MV-4-11 (cell line): ENCODE measurements at regions not wholly inside any gene's neighbourhood (a gene's known extent, or its start where the extent isn't known, plus 50 kb on each side); places are given as distances from the start of the nearest gene placed in this dataset.

Experiments used
- DNase-seq: peaks from one replicate; lab custom pipeline; 2025; lab: John Stamatoyannopoulos, UW

DNA sequence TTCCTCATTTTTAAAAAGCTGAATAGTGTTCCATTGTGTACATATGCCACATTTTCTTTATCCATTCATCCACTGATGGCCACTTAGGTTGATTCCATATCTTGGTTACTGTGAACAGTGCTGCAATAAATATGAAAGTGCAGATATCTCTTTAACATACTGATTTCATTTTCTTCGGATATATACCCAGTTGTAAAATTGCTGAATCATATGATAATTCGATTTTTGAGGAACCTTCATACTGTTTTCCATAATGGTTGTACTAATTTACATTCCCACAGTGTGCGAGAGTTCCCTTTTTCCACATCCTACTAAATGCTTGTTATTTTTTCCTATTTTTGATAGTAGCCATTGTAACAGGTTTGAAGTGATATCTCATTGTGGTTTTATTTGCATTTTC is 263.2 kb downstream of the STK31 start:
- no peak for DNase-seq

DNA sequence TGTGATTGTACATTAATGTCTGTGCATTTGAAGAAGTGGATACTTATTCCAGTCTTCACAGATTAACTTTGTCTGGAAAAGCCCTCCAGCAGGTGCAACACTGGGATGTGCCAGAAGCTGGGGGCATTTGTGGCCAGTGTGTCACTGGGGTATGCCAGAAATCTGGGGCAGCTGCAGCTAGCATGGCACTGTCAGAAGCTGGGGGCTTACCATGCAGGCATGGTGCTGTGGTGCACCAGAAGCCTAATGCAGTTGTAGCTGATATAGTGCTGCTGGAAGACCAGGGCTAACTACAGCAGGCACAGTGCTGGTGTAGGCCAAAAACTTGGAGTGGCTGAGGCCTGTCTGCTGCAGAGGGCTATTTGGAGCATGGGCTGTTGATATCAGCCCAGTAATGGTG is 270.1 kb downstream of the STK31 start:
- no peak for DNase-seq

DNA sequence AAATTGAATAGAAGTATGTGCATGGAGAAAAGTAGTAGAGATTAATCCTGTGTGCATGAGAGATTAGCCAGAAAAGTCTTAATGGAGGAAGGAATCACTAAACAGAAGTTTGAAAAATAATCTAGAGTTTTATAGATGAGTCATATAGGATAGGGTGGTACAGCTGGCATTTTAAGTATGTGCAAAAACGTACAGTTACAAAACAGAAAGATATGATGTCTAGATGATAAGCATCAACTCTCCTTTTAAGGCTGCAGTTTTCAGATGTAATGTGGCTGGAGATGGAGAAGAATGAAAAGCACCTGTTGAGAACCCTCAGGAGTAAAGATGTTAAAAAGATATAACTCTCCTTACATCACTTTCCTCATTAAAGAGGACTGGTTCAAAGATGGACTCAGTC is 271.3 kb downstream of the STK31 start:
- no peak for DNase-seq

DNA sequence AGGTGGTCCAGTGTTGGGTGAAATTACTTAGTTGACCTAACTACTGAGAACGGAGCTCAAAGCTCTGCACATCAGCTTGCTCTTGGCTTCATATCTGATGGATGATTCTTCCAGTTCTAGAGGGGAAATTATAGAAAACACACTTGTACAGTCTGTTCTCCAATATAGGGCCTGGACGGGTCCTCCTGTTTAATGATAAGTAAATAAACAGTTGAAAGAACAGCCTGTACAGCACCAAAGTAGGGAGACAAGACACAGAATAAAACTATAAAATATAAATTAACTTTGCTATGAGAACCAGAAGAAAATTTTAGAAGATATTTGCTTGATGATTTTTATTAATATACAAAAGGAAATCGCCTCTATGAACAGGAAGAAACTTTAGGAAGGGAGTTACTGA is 271.7 kb downstream of the STK31 start:
- no peak for DNase-seq

DNA sequence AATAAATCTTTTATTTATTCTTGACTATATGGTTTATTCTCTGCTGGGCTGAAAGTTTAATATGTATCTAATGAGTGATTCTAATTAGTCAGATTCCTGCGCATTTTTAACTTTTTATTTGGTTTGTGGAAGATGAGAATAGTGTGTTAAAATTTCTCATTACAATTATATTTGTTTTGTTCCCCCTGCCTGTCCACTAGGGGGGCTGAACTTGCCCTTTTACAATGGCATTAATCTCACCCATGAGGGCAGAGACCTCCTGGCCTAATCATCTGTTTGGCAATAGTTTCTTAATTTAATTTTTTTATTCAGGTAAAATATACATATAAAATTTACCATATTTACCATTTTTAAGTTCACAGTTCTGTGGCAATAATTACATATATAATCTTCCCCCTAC is 278.5 kb upstream of the NPY start:
- no peak for DNase-seq

DNA sequence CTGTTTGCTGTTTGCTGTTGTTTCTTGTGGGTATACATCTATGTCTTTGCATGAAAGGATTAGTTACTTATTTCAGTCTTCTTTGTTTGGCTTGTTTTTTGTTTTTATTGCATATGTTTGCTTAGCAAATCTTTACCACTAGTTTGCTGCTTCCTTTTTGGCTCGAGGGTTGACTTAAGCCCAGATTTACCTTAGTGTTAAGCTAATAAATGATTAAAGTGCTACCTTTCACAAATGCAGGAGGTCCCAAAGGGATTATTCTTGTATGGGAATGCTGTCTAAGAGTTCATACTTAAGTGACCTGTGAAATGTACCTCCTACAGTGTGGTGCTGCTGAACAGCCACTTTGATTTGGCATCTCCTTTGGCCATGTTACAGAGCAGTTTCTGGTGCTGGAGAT is 273.5 kb upstream of the NPY start:
- no peak for DNase-seq

DNA sequence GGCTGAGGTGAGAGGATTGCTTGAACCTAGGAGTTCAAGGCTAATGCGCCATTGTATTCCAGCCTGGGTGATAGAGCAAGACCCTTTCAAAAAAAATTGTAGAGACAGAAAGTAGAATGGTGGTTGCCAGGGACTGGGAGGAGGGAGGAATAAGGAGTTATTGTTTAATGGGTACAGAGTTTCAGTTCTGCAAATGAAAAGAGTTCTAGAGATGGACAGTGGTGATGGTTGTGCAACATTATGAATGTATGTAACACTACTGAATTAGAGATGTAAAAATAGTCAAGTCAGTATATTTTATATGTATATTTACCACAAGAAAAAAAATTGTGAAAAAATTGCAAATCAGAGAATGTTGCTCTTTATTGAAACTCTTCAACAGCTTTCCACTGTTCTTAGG is 266.5 kb upstream of the NPY start:
- DNase-seq: peak; percentile 92

DNA sequence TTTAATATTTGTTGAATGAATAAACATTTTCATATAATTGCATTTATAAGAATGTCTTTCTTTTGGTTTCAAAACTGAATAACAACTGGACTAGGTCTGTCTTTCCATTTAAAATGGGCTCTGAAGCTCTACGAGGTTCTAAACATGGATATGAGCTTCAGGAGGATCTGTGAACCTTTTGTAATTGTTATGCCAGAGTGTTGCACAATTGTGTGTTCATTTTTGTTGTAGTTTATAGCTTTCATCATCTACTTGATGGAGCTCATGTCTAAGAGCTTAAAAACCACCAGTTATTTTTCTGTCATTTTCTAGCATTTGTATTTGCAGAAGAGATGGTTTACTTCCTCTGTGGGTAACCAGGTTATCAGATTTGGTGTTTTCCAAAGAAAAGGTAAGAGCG is 265.7 kb upstream of the NPY start:
- peak; percentile 78 for DNase-seq

DNA sequence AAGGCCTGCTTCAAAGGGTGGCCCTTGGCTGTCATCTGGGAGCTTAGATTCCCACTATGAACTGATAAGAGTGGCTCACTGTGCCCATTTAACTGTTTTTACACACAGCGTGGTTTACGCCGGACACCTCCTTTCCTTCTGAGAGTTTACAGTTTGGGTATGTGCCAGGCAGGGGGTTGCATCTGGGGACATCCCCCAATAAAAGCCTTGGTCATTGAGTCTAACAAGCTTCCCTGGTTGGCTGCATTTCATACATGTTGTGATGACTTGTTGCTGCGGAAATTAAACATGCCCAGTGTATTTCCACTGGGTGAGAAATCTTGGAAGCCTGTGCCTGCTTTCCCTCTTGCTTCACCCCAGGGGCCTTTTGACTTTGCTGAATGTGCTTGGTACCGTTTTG is 264.1 kb upstream of the NPY start:
- no peak for DNase-seq

DNA sequence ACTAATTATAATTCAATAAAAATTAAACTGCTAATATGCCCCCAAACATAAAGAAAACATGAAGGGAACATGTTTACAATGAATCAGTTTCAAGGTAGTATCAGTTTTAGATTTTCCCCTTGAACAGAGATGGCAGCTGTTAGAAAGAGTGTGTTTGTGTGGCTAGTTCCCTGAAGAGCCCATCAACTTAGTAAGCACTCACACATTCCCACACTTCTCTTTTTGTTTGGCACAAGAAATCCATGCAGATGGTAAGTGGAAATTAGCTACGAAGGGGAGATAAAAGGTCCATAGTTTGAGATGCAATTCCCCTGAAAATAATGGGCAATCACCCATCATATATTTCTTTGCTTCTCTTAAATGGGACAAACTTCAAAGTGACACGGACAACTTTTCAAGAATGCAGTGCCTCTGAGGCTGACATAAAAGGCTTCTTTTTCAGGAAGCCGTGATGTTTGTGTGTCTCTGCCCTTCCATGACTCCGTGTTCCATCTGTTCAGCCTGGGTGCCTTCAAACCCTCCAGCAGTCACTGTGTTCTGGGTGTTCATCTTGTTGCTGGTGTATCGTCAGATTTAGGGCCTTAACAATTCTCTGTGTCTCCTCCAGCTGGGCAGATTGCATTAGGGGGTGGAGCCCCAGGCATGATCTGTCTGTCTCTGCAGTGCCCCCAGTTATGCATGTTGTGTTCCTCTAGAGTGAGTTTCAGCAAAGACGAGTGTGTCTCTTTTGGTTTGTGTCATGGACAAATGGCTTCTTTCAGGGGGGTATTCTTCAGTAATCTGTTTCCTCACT is 259.5 kb upstream of the NPY start:
- peak; percentile 15 for DNase-seq

DNA sequence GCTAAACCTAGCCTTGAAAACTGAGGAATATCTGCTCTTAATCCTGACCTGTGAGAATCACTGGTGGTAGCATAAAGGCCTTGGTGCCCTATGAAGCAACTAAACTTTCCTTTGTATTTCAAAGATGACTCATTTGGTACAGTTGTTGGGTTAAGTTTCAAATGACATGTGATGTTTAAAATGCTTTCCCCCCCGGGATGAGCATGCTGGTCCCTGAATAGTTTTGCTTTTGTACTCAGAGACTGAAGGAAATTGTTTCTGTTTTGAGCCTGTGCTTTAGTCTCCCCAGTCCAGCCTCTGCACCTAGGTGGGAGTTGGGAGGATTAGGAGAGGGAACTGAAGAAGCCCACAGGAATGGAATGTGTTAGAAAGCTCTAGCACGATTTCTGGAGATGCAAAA is 258.9 kb upstream of the NPY start:
- DNase-seq: peak; percentile 15

DNA sequence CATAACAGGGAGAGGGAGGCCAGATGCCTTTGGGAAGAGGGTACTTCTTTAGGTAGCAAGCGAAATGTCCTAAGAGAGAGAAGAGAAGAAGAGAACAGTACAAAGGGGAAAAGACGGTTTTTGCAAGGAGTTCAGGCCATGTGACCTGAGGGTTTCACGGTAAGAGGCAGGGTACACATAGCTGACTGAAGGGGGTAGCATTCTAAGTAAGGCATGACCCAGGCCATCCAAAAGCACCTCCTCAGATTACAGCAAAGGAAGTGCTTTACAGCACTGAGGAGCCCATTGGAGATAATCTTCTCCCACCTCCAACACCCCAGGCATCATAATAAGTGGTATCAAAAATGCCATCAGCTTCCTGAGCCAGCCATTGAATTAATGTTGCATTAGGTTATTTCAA is 258.2 kb upstream of the NPY start:
- no peak for DNase-seq

DNA sequence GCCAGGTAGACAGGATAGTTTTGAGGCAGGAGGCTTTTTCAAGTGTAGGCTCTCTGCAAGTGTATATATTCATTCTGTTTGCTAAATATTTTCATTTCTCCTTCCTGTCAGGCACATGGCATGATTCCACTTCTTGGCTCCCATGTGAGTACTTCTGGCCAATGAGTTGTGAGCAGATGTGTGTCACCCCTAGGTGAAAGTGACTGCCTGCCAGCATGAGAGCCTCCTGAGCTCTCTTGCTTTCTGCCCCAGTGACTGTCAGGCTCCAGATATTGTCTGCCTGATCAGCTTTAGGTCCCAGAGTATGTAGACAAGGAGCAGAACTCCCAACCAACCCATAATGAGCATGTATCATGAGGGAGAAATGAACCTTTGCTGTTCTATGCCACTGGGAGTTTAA is 257.6 kb upstream of the NPY start:
- DNase-seq: peak; percentile 1

DNA sequence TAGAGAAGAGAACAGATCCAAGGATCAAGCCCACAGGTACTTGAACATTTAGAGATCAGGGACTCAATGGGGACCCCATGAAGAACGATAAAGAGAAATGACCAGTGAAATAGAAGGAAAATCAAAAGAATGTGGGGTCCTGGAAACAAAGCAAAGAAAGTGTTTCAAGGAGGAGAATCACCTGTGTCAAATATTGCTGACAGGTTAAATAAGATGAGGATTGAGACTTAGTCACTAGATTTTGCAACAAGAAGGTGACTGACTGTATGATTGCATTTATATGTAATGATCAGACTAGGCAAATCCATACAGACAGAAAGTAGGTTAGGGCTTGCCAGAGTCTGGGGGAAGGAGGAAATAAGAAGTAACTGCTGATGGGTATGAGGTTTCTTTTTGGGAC is 254.9 kb upstream of the NPY start:
- DNase-seq: no peak

DNA sequence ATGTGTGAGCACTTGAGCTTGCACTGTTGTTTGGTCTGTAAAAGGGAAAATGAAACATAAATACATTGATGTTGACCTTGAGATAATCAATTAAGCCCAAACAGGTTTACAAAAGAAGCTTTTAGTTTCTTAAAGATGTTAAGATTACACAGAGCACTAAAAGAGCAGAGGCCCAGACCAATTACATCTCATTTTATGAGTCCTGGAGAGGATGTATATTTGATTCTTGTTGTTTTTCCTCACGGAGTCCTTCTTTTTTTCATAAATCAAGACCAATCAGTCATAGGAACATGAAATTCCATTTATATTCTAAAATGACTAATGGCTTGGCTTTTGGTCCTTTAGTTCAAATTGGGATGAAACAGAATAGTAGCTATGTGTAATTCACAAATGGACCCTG is 249.7 kb upstream of the NPY start:
- DNase-seq: no peak

DNA sequence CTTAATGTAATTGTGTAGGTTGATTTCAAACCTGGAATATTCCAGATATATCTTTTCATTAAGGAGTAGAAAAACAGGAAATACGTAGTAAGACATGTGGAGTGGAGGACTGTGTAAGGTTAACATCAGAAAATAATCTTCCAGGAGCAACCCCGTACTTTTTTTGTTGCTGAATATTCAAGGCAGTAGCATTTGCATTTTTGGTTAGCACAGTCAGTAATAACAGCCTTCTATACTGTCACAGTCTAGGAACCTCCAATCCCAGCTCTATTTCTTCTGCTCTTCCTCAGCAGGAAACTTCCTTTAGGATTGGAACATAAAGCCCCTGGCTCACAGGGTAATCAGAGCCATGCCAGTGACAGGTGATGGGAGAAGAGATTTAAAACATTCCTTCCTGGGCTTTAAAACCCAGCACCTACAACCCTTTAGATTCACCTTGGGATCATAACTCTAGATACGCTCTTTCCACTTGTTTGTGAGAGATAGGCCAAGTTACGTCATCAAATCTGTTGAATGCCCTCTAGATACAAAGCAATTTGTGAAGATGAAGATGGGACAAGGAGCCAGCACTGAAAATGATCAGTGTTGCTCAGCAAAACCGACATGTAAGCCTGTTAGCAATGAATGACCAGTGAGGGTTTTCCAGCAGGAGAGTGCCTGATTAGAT is 248.5 kb upstream of the NPY start:
- DNase-seq: no peak

DNA sequence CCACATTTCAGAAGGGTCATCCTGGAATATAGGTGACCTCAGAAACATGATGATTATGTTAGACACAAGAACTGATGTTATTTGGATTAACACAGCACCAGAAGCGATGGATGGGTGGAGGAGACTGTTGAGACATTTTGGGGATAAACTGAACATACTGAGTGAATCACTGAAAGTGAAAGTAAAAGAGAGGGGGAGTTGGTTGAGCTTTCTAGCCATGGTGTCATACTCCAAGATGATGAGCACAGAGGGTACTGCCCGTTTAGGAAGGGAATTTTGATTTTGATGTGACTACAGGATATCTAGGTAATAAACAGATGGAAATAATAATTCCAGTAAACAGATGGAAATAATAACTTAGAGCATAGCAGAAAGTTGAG is 248.0 kb upstream of the NPY start:
- peak; percentile 5 for DNase-seq

DNA sequence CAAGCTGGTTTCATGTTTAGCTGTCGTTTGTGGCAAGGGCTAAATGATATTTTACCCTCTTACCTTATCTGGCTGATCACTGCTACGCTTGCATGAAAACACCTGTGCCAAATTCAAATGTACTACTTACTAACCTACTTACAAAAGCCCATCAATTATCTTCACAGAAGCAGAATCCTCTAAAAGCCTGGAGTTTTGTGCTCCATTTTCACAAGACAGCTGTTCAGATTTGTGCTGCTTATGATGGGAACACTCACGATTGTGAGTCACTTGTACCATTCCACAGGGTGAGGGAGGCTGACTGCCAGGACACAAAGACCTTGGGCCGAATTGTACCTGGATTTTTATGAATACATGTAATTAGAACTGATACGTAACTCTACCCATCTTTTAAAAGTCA is 245.0 kb upstream of the NPY start:
- DNase-seq: no peak

DNA sequence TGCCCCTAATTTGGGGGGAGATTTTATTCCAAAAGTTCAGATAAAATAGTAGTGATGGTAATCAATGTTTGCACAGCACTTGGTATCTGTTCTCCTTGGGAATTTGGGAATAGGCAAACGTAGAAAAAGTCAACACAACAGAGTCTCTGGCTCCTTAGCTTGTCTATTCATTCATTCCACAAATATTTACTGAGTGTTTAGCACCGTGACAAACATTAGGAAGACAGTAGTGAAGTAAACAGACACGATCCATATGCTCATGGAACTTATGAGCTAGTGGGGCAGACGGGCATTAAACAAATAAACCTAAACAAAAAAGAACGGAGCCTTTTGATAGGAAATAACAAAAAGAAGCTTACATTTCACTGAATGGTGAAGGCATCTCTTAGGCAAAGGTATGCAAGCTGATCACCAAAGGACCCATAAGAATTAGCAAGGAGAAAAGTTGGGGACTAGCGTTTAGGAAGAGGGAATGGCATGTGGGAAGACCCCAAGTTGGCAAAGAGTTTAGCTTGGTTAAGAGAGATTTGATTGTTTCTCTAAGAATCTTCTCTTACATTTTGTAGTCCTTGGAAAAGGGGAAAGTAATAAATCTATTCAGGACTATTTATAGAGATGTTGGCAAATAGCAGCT is 243.9 kb upstream of the NPY start:
- no peak for DNase-seq

DNA sequence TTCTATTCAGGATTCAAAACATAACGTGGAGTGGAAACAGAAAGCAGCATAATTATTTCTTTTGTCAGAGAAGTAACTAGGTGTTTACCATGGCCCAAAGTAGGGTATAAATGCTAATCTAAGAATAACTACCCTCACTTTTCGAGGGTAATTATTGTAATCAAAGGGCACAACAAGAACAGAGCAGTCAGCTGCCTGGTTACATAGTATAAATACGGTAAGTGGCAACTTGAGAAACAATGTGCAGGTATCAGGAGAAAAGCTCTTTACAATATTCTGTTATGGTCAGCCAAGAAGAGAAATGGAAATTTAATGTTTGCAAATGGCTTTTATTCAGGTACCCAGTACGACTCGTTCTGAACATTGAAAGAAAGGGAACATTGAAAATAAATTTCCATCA is 242.0 kb upstream of the NPY start:
- no peak for DNase-seq

DNA sequence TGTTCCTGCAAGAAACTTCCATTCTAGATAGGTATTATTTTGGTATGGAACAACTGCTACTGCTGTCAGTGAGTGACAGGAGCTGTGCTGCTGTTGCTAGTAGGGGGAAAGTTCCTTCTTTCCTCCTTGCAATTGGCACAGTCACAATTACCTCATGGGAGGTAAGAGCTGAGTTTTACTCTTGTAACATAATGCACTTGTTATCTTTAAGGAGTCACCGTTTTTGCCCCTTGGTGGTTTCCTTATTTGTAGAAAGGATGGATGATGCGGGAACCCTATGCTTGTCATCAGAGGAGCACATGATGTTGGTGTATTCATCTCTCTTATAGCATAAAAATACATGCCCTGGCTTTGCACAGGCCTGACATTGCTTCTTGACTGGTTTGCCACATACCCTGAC is 234.7 kb upstream of the NPY start:
- no peak for DNase-seq

DNA sequence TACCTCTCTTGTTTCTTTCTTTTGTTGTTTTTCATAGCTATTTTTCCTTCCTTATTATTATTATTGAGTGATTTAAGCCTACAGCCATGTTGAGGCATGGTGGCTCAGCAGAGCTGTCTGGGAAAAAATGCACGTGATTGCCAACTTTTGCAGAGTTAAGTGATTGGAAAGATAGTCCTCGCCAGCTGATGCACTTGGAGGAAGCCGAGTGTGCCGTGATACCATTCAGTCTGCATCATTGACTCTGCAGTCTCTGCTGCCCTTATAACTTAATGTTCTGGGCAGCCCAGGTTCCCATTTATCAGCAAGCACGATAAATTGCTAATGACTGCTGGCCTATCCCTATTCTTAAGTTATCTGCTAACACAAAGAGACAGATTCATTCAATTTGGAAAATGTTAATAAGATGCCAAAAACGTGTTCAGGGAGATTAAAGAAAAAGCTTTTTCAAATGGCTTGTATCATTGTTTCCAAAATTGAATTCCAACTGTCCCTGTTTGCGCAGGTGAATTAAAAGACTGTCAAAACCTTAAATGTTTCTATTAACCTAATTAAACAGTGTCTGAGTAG is 232.9 kb upstream of the NPY start:
- DNase-seq: no peak

DNA sequence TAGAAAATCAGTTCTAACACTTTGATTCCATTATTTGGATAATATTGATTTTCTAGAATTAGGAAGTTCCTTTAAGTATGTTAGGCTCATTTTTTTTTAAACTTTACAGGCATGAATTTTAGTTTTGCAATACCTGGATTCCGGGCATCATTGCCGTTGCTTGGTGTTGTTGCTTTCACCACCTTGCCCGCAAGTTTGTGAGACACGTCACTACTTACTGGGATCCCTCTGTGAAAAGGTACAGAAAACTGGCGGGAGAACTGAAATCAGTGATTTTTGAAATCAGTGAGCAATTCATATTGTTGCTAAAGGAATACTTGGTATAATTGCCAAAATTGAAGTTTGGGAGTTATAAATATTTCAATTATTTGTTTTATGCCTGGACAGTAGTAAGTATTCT is 232.3 kb upstream of the NPY start:
- DNase-seq: no peak
